K562 (cell line): ENCODE measurements at regions not wholly inside any gene's neighbourhood (a gene's known extent, or its start where the extent isn't known, plus 50 kb on each side); places are given as distances from the start of the nearest gene placed in this dataset.

Source experiments
- ATAC-seq: fragments of 200-7000 bp; cut with Tn5 transposase; 3 replicates; pipeline ENCODE4 v1.9.1; 2020; ENCODE audit warnings: moderate library complexity
- BruUV-seq: library from RNA; stranded (reverse); fragments of 400-500 nt; replicated peaks from 2 replicates; lab custom pipeline; 2021; lab: Mats Ljungman, UMichigan
- CTCF ChIA-PET: fragments of 300-600 bp; formaldehyde crosslinking; extraction: SDS; loops from one replicate; lab custom pipeline; 2021; ENCODE audit warnings: low intra/inter-chr PET ratio; lab: Yijun Ruan, JAX
- POLR2A ChIA-PET: fragments of 300-600, 350-650 bp; sonication (Branson Sonifier 250); formaldehyde crosslinking; extraction: SDS; loops from one replicate; lab custom pipeline; 2021; ENCODE audit warnings: antibody characterized with exemption, inconsistent platforms; lab: Yijun Ruan, JAX
- DNase-seq, 4 experiments: peaks; one replicate each; pipeline versions ENCODE4 v3.0.0 to v3.0.0-alpha.2; 2011 to 2018; ENCODE audit warnings: low spot score in 3 of 4, mixed read lengths in 3 of 4; ENCODE audit errors: extremely low read depth in 1 of 4
- FAIRE-seq: peaks from 2 replicates; lab custom pipeline; 2011; peaks lifted over from hg19 to GRCh38; lab: Jason Lieb, UNC
- H2AFZ ChIP-seq: 2 replicates; pipeline ENCODE4 v1.6.0; 2011; ENCODE audit warnings: low read depth, low read length, control low read depth, inconsistent platforms
- H3K27ac ChIP-seq: fragments of 200-600 bp; 3 replicates; pipeline ENCODE4 v1.8.0; 2011; ENCODE audit warnings: low read depth, mild to moderate bottlenecking, control low read depth, inconsistent platforms, low read length, moderate library complexity, mixed read lengths; ENCODE audit errors: extremely low read depth
- H3K27me3 ChIP-seq, 2 experiments: fragments of 300-600 bp in 1 of 2; 2 replicates in 1 of 2; 3 replicates in 1 of 2; pipeline versions ENCODE4 v1.6.0 to v1.8.0; 2011; ENCODE audit warnings: inconsistent platforms in 2 of 2, low read length in 2 of 2, mild to moderate bottlenecking in 1 of 2, mixed read lengths in 1 of 2, moderate library complexity in 1 of 2; ENCODE audit not compliant: control insufficient read depth in 2 of 2, insufficient read depth in 2 of 2
- H3K36me3 ChIP-seq: fragments of 300-600 bp; 3 replicates; pipeline ENCODE4 v1.8.0; 2011; ENCODE audit warnings: mild to moderate bottlenecking, low read length, inconsistent platforms; ENCODE audit not compliant: control insufficient read depth, insufficient read depth
- H3K4me1 ChIP-seq, 2 experiments: fragments of 200-600 bp in 1 of 2; replicated peaks in 1 of 2; 2 replicates in 1 of 2; 3 replicates in 1 of 2; pipeline versions ENCODE4 v1.5.1 to v1.8.0; 2011; ENCODE audit warnings: inconsistent platforms in 2 of 2, low read length in 2 of 2, mild to moderate bottlenecking in 1 of 2, mixed read lengths in 1 of 2, moderate library complexity in 1 of 2; ENCODE audit not compliant: control insufficient read depth in 2 of 2, insufficient read depth in 2 of 2
- H3K4me2 ChIP-seq: 2 replicates; pipeline ENCODE4 v1.6.1; 2011; ENCODE audit warnings: low read length, control low read depth, inconsistent platforms, mixed read lengths; ENCODE audit not compliant: insufficient read depth
- H3K4me3 ChIP-seq: fragments of 200-600 bp; sonication (generic), shearing (Covaris generic); 2 replicates; pipeline ENCODE4 v1.5.1; 2016; ENCODE audit warnings: control low read depth, inconsistent platforms
- H3K79me2 ChIP-seq: fragments of 200-600 bp; 3 replicates; pipeline ENCODE4 v1.8.0; 2011; ENCODE audit warnings: low read length, inconsistent platforms; ENCODE audit not compliant: control insufficient read depth, insufficient read depth
- H3K9ac ChIP-seq, 2 experiments: 2 replicates each; pipeline versions ENCODE4 v1.6.0 to v1.6.1; 2011; ENCODE audit warnings: low read depth in 2 of 2, low read length in 2 of 2, control low read depth in 1 of 2, inconsistent platforms in 1 of 2, mild to moderate bottlenecking in 1 of 2, mixed read lengths in 1 of 2; ENCODE audit not compliant: insufficient read depth in 1 of 2
- H3K9me1 ChIP-seq: one replicate; pipeline ENCODE4 v1.6.0; 2011; ENCODE audit warnings: inconsistent platforms, mild to moderate bottlenecking, low read length, moderate library complexity; ENCODE audit not compliant: control insufficient read depth, insufficient read depth
- H3K9me3 ChIP-seq: replicated peaks from 2 replicates; pipeline ENCODE4 v1.5.1; 2011; ENCODE audit warnings: low read depth, low read length, inconsistent platforms; ENCODE audit not compliant: control insufficient read depth, insufficient read depth
- H4K20me1 ChIP-seq: replicated peaks from 2 replicates; pipeline ENCODE4 v1.6.1; 2011; ENCODE audit warnings: low read length, inconsistent platforms, mixed read lengths; ENCODE audit not compliant: control insufficient read depth, insufficient read depth
- CEBPB ChIP-seq: fragments of 450-650 bp; IDR thresholded peaks from 2 replicates; pipeline ENCODE4 v1.6.1; 2016; ENCODE audit warnings: missing genetic modification characterization, missing compliant biosample characterization
- HBP1 ChIP-seq: fragments of 450-650 bp; formaldehyde crosslinking; IDR thresholded peaks from 2 replicates; pipeline ENCODE4 v1.4.0; 2022; ENCODE audit warnings: missing genetic modification characterization
- PKNOX1 ChIP-seq: fragments of 450-650 bp; IDR thresholded peaks from 2 replicates; pipeline ENCODE4 v1.6.1; 2016
- TEAD1 ChIP-seq, 2 experiments: fragments of 450-650 bp in 1 of 2; sonication (generic) in 1 of 2; formaldehyde crosslinking; IDR thresholded peaks; 2 replicates each; pipeline versions ENCODE4 v1.4.0 to v1.8.0; 2020 to 2022; ENCODE audit warnings: mild to moderate bottlenecking in 2 of 2, missing genetic modification reagents in 1 of 2
- ZFP30 ChIP-seq: fragments of 250-450 bp; sonication (Bioruptor Pico); IDR thresholded peaks from 2 replicates; pipeline ENCODE4 v1.8.0; 2022; ENCODE audit warnings: moderate library complexity, mild to moderate bottlenecking, inconsistent platforms, borderline replicate concordance
- ZNF143 ChIP-seq: sonication (generic); formaldehyde crosslinking; IDR thresholded peaks from 2 replicates; pipeline ENCODE4 v1.9.0; 2022; ENCODE audit warnings: mild to moderate bottlenecking, missing genetic modification reagents
- ZNF561 ChIP-seq: fragments of 450-650 bp; formaldehyde crosslinking; conservative IDR thresholded peaks from 2 replicates; pipeline ENCODE4 v1.4.0; 2020; ENCODE audit warnings: mild to moderate bottlenecking, moderate library complexity
- WGBS: fragments of 100-300 bp; shearing (Covaris generic); methylation state at CpG from one replicate; pipeline ENCODE4 v1.1.6; 2016; ENCODE audit warnings: low coverage, mixed read lengths; ENCODE audit not compliant: insufficient coverage; ENCODE audit errors: missing lambda C conversion rate; 5-methylcytosine and 5-hydroxymethylcytosine counted together
- in situ Hi-C: fragments of 300-500 bp; cut with MboI; formaldehyde crosslinking; loops from 4 replicates; pipeline ENCODE4 v1.15.0; 2018; ENCODE audit warnings: inconsistent platforms, mixed read lengths
- intact Hi-C: fragments of 100-400 bp; cut with micrococcal nuclease; formaldehyde crosslinking; loops from 2 replicates; pipeline ENCODE4 v1.14.2; 2022
- TF ChIP-seq, protein P1 (sequence below): sonication (generic); formaldehyde crosslinking; IDR thresholded peaks from 2 replicates; pipeline ENCODE4 v1.8.1; 2023; ENCODE audit warnings: missing genetic modification reagents, mild to moderate bottlenecking, borderline replicate concordance

GRCh38 chr4:37528166-37528885 is 157.8 kb downstream of the RELL1 start:
- Histone ChIP-seq H3K9me1 (no peaks in the 10 kb centered on the region), H3K27me3 (no peaks in the 10 kb centered on the region), H3K4me1 (no peaks in the 10 kb centered on the region), H3K9me3 (no peaks in the 10 kb centered on the region), H3K4me2 (no peak overlapping the region), H3K79me2 (no peaks in the 10 kb centered on the region), H3K36me3 (no peaks in the 10 kb centered on the region), H3K9ac (no peak overlapping the region), H2AFZ (no peak overlapping the region), H3K4me3 (no peak overlapping the region), H4K20me1 (no peaks in the 10 kb centered on the region), H3K27ac (no peak overlapping the region)
- BruUV-seq, result no TSS peak
- no peak for FAIRE-seq
- DNase-seq, result no peak
- WGBS, result 3% methylated on average over 6 of the region's 6 CpGs
- POLR2A ChIA-PET, result no interaction called here
- ATAC-seq, result no peak
- TF ChIP-seq CEBPB (tag) (peak; percentile 30; the same call in 1 of the 2 replicates), HBP1 (no peak), ZNF143 (CRISPR knock-in tag) (no peak)
- in situ Hi-C loops, result no loop called here
- CTCF ChIA-PET, result no interaction called here
- intact Hi-C loops, result no loop called here

- no peaks in the 10 kb centered on the region for H3K27me3 ChIP-seq
- H3K4me1 ChIP-seq, result no peaks in the 10 kb centered on the region
- H4K20me1 ChIP-seq, result no peaks in the 10 kb centered on the region
- WGBS, result 6% methylated on average over 2 of the region's 2 CpGs
- in situ Hi-C loops, result no loop called here
- H3K4me2 ChIP-seq, result no peak overlapping the region
- FAIRE-seq (no peak), ATAC-seq (no peak), DNase-seq (no peak)
- H3K9me1 ChIP-seq, result no peaks in the 10 kb centered on the region
- no peak overlapping the region for H2AFZ ChIP-seq
- no peaks in the 10 kb centered on the region for H3K79me2 ChIP-seq
- intact Hi-C loops, result no loop called here
- CTCF ChIA-PET, result no interaction called here
- POLR2A ChIA-PET, result no interaction called here
- H3K27ac ChIP-seq, result no peak overlapping the region
- no peak overlapping the region for H3K4me3 ChIP-seq
- H3K9me3 ChIP-seq, result no peaks in the 10 kb centered on the region
- no peaks in the 10 kb centered on the region for H3K36me3 ChIP-seq
- BruUV-seq, result no TSS peak
- no peak overlapping the region for H3K9ac ChIP-seq
- TF ChIP-seq, protein P1, sequence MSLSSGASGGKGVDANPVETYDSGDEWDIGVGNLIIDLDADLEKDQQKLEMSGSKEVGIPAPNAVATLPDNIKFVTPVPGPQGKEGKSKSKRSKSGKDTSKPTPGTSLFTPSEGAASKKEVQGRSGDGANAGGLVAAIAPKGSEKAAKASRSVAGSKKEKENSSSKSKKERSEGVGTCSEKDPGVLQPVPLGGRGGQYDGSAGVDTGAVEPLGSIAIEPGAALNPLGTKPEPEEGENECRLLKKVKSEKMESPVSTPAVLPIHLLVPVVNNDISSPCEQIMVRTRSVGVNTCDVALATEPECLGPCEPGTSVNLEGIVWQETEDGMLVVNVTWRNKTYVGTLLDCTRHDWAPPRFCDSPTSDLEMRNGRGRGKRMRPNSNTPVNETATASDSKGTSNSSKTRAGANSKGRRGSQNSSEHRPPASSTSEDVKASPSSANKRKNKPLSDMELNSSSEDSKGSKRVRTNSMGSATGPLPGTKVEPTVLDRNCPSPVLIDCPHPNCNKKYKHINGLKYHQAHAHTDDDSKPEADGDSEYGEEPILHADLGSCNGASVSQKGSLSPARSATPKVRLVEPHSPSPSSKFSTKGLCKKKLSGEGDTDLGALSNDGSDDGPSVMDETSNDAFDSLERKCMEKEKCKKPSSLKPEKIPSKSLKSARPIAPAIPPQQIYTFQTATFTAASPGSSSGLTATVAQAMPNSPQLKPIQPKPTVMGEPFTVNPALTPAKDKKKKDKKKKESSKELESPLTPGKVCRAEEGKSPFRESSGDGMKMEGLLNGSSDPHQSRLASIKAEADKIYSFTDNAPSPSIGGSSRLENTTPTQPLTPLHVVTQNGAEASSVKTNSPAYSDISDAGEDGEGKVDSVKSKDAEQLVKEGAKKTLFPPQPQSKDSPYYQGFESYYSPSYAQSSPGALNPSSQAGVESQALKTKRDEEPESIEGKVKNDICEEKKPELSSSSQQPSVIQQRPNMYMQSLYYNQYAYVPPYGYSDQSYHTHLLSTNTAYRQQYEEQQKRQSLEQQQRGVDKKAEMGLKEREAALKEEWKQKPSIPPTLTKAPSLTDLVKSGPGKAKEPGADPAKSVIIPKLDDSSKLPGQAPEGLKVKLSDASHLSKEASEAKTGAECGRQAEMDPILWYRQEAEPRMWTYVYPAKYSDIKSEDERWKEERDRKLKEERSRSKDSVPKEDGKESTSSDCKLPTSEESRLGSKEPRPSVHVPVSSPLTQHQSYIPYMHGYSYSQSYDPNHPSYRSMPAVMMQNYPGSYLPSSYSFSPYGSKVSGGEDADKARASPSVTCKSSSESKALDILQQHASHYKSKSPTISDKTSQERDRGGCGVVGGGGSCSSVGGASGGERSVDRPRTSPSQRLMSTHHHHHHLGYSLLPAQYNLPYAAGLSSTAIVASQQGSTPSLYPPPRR, result no peak
- TF ChIP-seq PKNOX1, result no peak
- TF ChIP-seq TEAD1 (CRISPR knock-in tag; IDR thresholded peaks at IDR 0.05), result no peak
- no peak for TF ChIP-seq ZNF561 (CRISPR knock-in tag)
- TF ChIP-seq ZFP30 (CRISPR knock-in tag), result no peak
Measured at GRCh38 chr4:37524267-37524666, 161.9 kb downstream of the RELL1 start.
